GM12892 (cell line): ENCODE measurements at regions not wholly inside any gene's neighbourhood (a gene's known extent, or its start where the extent isn't known, plus 50 kb on each side); places are given as distances from the start of the nearest gene placed in this dataset.

Source experiments
- POLR2A ChIP-seq: IDR thresholded peaks from 2 replicates; pipeline ENCODE4 v1.6.1; 2011; ENCODE audit warnings: low read depth, low read length, control low read depth
- TAF1 ChIP-seq: IDR thresholded peaks from 2 replicates; pipeline ENCODE4 v1.6.1; 2011; ENCODE audit warnings: low read depth, mild to moderate bottlenecking, control low read depth, low read length, borderline replicate concordance

DNA sequence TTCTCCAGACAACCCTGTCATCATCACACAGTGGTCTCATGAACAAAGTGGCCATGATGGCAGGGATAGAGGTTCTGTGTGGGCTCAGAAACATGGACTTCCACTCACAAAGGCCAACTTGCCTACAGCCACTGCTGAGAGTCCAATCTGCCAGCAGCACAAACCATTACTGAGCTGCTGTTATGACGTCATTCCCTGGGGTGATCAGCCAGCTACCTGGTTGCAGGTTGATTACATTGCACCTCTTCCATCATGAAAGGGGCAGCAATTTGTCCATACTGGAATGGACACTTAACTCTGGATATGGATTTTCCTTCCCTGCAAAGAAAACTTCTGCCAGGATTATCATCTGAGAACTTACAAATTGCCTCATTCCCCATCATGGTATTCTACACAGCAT, 1275.9 kb downstream of the TYW1 start:
- TF ChIP-seq POLR2A (no peak), TAF1 (no peak)
